HG03095 (cell line): ENCODE measurements at regions not wholly inside any gene's neighbourhood (a gene's known extent, or its start where the extent isn't known, plus 50 kb on each side); places are given as distances from the start of the nearest gene placed in this dataset.

Source experiments
- ATAC-seq: cut with Tn5 transposase; IDR thresholded peaks from one replicate; pipeline ENCODE4 v1.9.1; 2021; ENCODE audit warnings: moderate library complexity; ENCODE audit not compliant: unreplicated experiment

- no peak for ATAC-seq
Measured at GRCh38 chr20:16220826-16221225, 352.4 kb downstream of the KIF16B start.

GRCh38 chr20:16219182-16219581, 354.1 kb downstream of the KIF16B start:
- ATAC-seq = no peak

- no peak for ATAC-seq
Measured at GRCh38 chr20:16216914-16217230, 356.4 kb downstream of the KIF16B start.

GRCh38 chr20:16216227-16216913, 356.9 kb downstream of the KIF16B start:
- ATAC-seq = no peak

GRCh38 chr20:16215041-16215440, 358.2 kb downstream of the KIF16B start:
- no peak for ATAC-seq

- ATAC-seq = no peak
Measured at GRCh38 chr20:16212790-16213189, 360.5 kb downstream of the KIF16B start.

GRCh38 chr20:16209951-16210361, 363.3 kb downstream of the KIF16B start:
- ATAC-seq = no peak

GRCh38 chr20:16209357-16209756, 363.9 kb downstream of the KIF16B start:
- ATAC-seq = no peak

GRCh38 chr20:16208443-16208842, 364.8 kb downstream of the KIF16B start:
- ATAC-seq = no peak

GRCh38 chr20:16206817-16207216, 366.4 kb downstream of the KIF16B start:
- ATAC-seq = no peak

- ATAC-seq = no peak
Measured at GRCh38 chr20:16205507-16205906, 367.7 kb downstream of the KIF16B start.

GRCh38 chr20:16203096-16203495, 370.2 kb downstream of the KIF16B start:
- ATAC-seq = no peak

GRCh38 chr20:16201191-16201590, 372.1 kb downstream of the KIF16B start:
- no peak for ATAC-seq

GRCh38 chr20:16197696-16198095, 375.6 kb downstream of the KIF16B start:
- no peak for ATAC-seq

GRCh38 chr20:16195671-16196070, 377.6 kb downstream of the KIF16B start:
- no peak for ATAC-seq

GRCh38 chr20:16194617-16195360, 378.5 kb downstream of the KIF16B start:
- no peak for ATAC-seq

- no peak for ATAC-seq
Measured at GRCh38 chr20:16191496-16191895, 381.8 kb downstream of the KIF16B start.

GRCh38 chr20:16189371-16189770, 383.9 kb downstream of the KIF16B start:
- ATAC-seq = no peak

- ATAC-seq = no peak
Measured at GRCh38 chr20:16187956-16188616, 385.2 kb downstream of the KIF16B start.

GRCh38 chr20:16179919-16180318, 393.3 kb downstream of the KIF16B start:
- ATAC-seq = no peak

GRCh38 chr20:16179371-16179770, 393.9 kb downstream of the KIF16B start:
- no peak for ATAC-seq

GRCh38 chr20:16178546-16179135, 394.6 kb downstream of the KIF16B start:
- no peak for ATAC-seq
